NB4 (cell line): ENCODE measurements at regions not wholly inside any gene's neighbourhood (a gene's known extent, or its start where the extent isn't known, plus 50 kb on each side); places are given as distances from the start of the nearest gene placed in this dataset.
A peak's percentile ranks its signal among the peaks of the same experiment; 100 is the strongest.

Source experiments
- DNase-seq: peaks from one replicate; pipeline ENCODE4 v3.0.0; 2010; ENCODE audit warnings: low read depth
- H3K4me3 ChIP-seq: one replicate; pipeline ENCODE4 v1.5.1; 2011; ENCODE audit warnings: mild to moderate bottlenecking, low read depth, low read length, moderate library complexity
- MYC ChIP-seq: IDR thresholded peaks from 2 replicates; pipeline ENCODE4 v1.6.1; 2011; ENCODE audit warnings: low read depth, low read length
- POLR2A ChIP-seq: IDR thresholded peaks from 2 replicates; pipeline ENCODE4 v1.6.1; 2011; ENCODE audit warnings: mild to moderate bottlenecking; ENCODE audit not compliant: insufficient read length; ENCODE audit errors: extremely low read depth
- TF ChIP-seq, protein P1 (sequence below): IDR thresholded peaks from one replicate; pipeline ENCODE4 v1.5.1; 2012; ENCODE audit warnings: low read depth, low read length
- TF ChIP-seq, protein P2 (sequence below): IDR thresholded peaks from 2 replicates; pipeline ENCODE4 v1.6.1; 2011; ENCODE audit warnings: low read depth, low read length

DNA sequence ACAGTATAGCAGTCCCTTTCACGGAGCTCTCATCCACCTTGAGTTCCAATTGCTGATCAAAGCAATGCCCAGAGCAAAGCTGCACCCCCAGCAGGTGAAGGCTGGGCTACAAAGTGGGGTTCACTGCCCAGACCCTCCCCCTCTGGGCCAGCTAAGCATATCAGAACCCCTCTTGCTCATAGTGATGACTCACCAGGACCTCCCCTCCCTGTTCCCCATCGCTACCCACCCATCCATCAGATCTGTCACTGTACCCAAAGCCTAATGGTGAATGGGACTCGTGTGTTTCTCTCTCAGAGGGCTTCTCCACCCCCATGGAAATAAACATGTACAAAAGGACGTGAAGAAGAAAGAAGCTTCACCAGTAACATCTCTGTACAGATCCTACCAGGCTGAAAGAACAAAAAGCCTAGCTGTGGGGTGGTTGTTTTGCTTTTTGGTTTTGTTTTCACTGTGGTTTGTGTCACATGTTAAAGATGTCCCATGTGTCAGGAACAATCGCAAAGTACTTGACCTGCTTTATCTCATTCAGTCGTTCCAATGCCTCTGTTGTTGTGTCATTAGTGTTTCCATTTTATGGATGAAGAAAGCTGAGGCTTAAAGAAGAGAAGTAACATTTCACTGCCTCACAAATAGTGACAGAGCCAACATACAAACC is 518.5 kb downstream of the CD83 start:
- TF ChIP-seq, protein P1, sequence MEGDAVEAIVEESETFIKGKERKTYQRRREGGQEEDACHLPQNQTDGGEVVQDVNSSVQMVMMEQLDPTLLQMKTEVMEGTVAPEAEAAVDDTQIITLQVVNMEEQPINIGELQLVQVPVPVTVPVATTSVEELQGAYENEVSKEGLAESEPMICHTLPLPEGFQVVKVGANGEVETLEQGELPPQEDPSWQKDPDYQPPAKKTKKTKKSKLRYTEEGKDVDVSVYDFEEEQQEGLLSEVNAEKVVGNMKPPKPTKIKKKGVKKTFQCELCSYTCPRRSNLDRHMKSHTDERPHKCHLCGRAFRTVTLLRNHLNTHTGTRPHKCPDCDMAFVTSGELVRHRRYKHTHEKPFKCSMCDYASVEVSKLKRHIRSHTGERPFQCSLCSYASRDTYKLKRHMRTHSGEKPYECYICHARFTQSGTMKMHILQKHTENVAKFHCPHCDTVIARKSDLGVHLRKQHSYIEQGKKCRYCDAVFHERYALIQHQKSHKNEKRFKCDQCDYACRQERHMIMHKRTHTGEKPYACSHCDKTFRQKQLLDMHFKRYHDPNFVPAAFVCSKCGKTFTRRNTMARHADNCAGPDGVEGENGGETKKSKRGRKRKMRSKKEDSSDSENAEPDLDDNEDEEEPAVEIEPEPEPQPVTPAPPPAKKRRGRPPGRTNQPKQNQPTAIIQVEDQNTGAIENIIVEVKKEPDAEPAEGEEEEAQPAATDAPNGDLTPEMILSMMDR: no peak
- H3K4me3 ChIP-seq: no peak overlapping the region
- no peak for DNase-seq

DNA sequence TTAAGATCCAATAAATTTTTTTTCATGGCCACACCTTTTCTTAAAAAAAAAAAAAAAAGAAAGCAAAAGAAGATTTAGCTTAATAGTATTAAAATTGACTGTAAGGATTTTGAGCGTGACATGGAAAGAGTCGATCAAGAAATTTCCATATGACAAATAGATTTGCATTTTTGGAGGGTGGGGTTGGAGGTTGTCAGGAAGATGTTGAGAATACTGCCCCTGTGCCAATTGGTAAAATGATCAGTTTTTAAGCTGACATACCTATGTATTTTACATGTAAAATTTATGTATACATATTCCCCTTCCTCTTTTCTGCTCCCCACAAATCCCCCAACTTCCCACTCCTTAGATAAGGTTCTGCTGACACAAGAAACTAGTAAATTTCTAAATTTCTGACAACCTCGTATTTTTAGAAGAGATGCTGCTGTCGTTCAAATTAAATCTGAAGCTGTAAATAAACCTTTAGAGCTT is 520.9 kb downstream of the CD83 start:
- no peak for TF ChIP-seq POLR2A
- TF ChIP-seq, protein P1: no peak
- TF ChIP-seq, protein P2, sequence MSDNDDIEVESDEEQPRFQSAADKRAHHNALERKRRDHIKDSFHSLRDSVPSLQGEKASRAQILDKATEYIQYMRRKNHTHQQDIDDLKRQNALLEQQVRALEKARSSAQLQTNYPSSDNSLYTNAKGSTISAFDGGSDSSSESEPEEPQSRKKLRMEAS: no peak
- TF ChIP-seq MYC: no peak
- H3K4me3 ChIP-seq: no peak overlapping the region
- peak; percentile 42 for DNase-seq

DNA sequence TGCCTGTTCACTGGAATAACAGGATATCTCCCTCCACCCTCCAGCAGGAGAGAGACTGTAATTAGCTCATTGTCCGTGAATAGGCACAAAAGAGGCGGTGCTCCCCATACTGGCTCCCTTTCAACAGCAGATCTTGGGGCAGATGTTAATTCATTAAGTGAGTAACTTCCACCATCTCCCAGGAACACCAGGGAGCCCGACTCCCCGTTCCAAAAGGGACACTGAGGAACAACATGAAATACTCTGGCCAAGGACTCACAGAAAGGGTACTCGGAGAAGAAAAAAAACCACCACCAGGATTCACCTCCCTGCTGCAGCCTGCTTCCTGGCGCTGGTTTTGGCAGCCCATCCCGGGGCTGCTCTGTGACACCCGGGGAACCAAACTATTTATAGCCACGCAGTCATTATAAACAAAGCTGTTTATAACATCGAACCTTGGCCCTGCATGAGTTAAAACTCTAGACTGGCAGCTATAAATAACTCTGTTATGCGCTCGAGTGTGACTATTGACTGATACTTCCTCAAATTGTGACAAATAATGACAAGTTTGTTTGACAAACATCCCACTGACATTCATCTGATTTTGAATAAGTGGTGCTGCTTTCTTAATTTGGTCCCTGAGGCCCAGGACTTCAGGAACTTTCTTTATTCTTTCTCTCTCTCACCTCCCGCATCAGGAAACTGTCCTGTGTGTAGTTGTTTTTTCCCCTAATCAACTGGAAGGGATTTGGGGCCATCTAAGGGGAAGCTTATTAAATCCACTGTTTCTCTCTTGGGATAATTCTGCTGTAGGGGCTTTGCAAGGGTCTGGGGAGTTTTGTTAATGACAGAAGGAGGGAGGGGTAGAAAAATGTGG is 521.6 kb downstream of the CD83 start:
- DNase-seq: peak; percentile 62
- TF ChIP-seq, protein P1: no peak
- TF ChIP-seq POLR2A: no peak
- TF ChIP-seq, protein P2: no peak
- TF ChIP-seq MYC: no peak
- H3K4me3 ChIP-seq: peak overlapping the region; percentile 16

DNA sequence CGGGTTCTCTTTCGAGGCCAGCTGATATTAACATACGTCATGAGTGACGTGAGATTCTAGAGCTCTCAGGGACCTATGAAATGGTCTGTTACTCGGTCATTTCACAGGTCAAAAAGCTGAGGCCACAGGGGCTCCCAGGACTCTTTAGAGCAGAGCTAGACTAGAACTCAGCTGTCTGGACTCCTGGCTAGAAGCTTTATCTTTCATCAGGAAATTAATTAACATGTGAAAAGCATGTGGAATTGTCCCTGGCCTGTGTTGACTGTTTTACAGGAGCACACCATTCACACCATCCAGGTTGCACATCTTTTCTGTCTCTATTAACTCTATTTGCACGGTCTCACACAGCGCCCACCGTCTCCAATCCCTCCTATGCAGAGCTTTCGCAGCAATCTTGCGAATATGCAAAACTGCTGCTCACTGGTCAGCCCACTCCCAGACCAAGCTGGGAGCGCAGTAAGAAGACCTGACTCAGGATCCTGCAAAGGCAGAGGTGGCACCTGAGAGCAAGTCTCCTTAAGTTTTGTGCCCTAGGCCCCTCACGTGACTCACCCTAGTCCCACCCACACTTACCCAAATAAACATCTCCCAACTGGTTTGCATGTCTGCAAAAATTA is 522.5 kb downstream of the CD83 start:
- DNase-seq: no peak
- H3K4me3 ChIP-seq: no peak overlapping the region
- TF ChIP-seq, protein P2: no peak
- TF ChIP-seq, protein P1: no peak
- TF ChIP-seq POLR2A (no peak), MYC (no peak)

DNA sequence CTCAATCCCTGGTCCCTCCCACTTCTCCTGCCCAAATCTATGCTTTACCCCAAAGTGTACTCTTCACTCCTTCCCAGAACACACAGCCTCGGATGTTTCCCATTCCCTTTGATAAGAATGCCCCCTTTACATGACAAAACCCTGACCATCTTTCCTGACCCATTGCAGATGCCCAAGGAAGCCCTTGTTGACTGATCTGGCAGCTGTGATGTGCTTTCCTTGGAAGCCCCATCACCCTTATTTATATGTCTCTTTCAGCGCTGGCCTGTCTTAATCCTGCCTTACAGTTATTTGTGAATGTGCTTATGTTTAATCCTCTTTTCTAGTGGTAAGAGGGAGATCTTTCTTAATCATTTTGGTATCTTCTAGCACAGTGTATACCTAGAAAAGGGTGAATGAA is 523.1 kb downstream of the CD83 start:
- no peak overlapping the region for H3K4me3 ChIP-seq
- TF ChIP-seq, protein P1: no peak
- DNase-seq: no peak
